ENCODE measurements at regions not wholly inside any gene's neighbourhood (a gene's known extent, or its start where the extent isn't known, plus 50 kb on each side); places are given as distances from the start of the nearest gene placed in this dataset.

- TF ChIP-seq, protein P1, sequence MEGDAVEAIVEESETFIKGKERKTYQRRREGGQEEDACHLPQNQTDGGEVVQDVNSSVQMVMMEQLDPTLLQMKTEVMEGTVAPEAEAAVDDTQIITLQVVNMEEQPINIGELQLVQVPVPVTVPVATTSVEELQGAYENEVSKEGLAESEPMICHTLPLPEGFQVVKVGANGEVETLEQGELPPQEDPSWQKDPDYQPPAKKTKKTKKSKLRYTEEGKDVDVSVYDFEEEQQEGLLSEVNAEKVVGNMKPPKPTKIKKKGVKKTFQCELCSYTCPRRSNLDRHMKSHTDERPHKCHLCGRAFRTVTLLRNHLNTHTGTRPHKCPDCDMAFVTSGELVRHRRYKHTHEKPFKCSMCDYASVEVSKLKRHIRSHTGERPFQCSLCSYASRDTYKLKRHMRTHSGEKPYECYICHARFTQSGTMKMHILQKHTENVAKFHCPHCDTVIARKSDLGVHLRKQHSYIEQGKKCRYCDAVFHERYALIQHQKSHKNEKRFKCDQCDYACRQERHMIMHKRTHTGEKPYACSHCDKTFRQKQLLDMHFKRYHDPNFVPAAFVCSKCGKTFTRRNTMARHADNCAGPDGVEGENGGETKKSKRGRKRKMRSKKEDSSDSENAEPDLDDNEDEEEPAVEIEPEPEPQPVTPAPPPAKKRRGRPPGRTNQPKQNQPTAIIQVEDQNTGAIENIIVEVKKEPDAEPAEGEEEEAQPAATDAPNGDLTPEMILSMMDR (IDR thresholded peaks at IDR 0.05; ENCODE audit: insufficient read depth, low read length, poor library complexity, severe bottlenecking), result no peak
- TF ChIP-seq EZH2phosphoT487 (conservative IDR thresholded peaks at IDR 0.05; ENCODE audit: low read length), result no peak
Observed at GRCh38 chr1:78432016-78432415, 58.8 kb upstream of the PTGFR start.
